Neuronal stem cell (in vitro differentiated cells): ENCODE measurements at regions not wholly inside any gene's neighbourhood (a gene's known extent, or its start where the extent isn't known, plus 50 kb on each side); places are given as distances from the start of the nearest gene placed in this dataset.
"Not testable (repeated sequence)": the region's sequence is repeated elsewhere in the genome, so short reads cannot be mapped to it uniquely, and the experiment has no call there.

Experiments used
- DNase-seq: peaks from one replicate; pipeline ENCODE4 v3.0.0-alpha.2; 2013; ENCODE audit warnings: low spot score
- H2AFZ ChIP-seq: one replicate; pipeline ENCODE4 v1.6.1; 2013; ENCODE audit warnings: mild to moderate bottlenecking, low read length, inconsistent platforms
- H2AK5ac ChIP-seq: 2 replicates; pipeline ENCODE4 v1.6.1; 2013; ENCODE audit warnings: low read depth, mild to moderate bottlenecking, inconsistent platforms, low read length, moderate library complexity, mixed read lengths
- H2BK120ac ChIP-seq: 2 replicates; pipeline ENCODE4 v1.6.1; 2013; ENCODE audit warnings: low read depth, mild to moderate bottlenecking, inconsistent platforms, low read length, moderate library complexity, mixed read lengths
- H2BK12ac ChIP-seq: one replicate; pipeline ENCODE4 v1.6.1; 2013; ENCODE audit warnings: low read length, inconsistent platforms
- H2BK15ac ChIP-seq: 2 replicates; pipeline ENCODE4 v1.6.1; 2013; ENCODE audit warnings: mild to moderate bottlenecking, low read length, inconsistent platforms, mixed read lengths
- H2BK5ac ChIP-seq: one replicate; pipeline ENCODE4 v1.6.1; 2013; ENCODE audit warnings: inconsistent platforms, mild to moderate bottlenecking, low read length, moderate library complexity
- H3K14ac ChIP-seq: one replicate; pipeline ENCODE4 v1.6.1; 2013; ENCODE audit warnings: low read length, inconsistent platforms
- H3K18ac ChIP-seq: 2 replicates; pipeline ENCODE4 v1.6.1; 2013; ENCODE audit warnings: low read length, inconsistent platforms
- H3K23ac ChIP-seq: 2 replicates; pipeline ENCODE4 v1.6.1; 2013; ENCODE audit warnings: low read depth, mild to moderate bottlenecking, mixed read lengths, low read length, inconsistent platforms; ENCODE audit not compliant: poor library complexity
- H3K27ac ChIP-seq: replicated peaks from 3 replicates; pipeline ENCODE4 v1.5.1; 2013; ENCODE audit warnings: low read length, inconsistent platforms
- H3K27me3 ChIP-seq, 3 experiments: 2 replicates each; pipeline ENCODE4 v1.6.1; 2013; ENCODE audit warnings: low read length in 3 of 3, mild to moderate bottlenecking in 2 of 3, inconsistent platforms in 1 of 3, low read depth in 1 of 3, mixed read lengths in 1 of 3, moderate library complexity in 1 of 3; ENCODE audit not compliant: control insufficient read depth in 3 of 3, insufficient read depth in 3 of 3
- H3K36me3 ChIP-seq, 2 donors: replicated peaks in 1 of 2; 2 replicates each; pipeline ENCODE4 v1.6.1; 2013; ENCODE audit warnings: low read length in 2 of 2; ENCODE audit not compliant: control insufficient read depth in 2 of 2, insufficient read depth in 2 of 2
- H3K4ac ChIP-seq: 2 replicates; pipeline ENCODE4 v1.6.1; 2013; ENCODE audit warnings: inconsistent platforms, mild to moderate bottlenecking, low read length, moderate library complexity
- H3K4me1 ChIP-seq, 2 donors: 1 replicate in 1 of 2; 2 replicates in 1 of 2; pipeline ENCODE4 v1.6.1; 2013; ENCODE audit warnings: low read length in 2 of 2, low read depth in 1 of 2; ENCODE audit not compliant: control insufficient read depth in 2 of 2, insufficient read depth in 1 of 2
- H3K4me2 ChIP-seq: one replicate; pipeline ENCODE4 v1.6.1; 2013; ENCODE audit warnings: mild to moderate bottlenecking, low read length, inconsistent platforms; ENCODE audit not compliant: insufficient read depth, poor library complexity, severe bottlenecking
- H3K4me3 ChIP-seq, 2 donors: 2 replicates each; pipeline ENCODE4 v1.5.1; 2013; ENCODE audit warnings: low read length in 2 of 2, mild to moderate bottlenecking in 2 of 2, inconsistent platforms in 1 of 2, moderate library complexity in 1 of 2
- H3K79me1 ChIP-seq: one replicate; pipeline ENCODE4 v1.6.1; 2013; ENCODE audit warnings: low read depth, mild to moderate bottlenecking, inconsistent platforms, low read length, moderate library complexity
- H3K9ac ChIP-seq: one replicate; pipeline ENCODE4 v1.6.1; 2013; ENCODE audit warnings: mild to moderate bottlenecking, low read depth, low read length, inconsistent platforms; ENCODE audit not compliant: poor library complexity
- H3K9me3 ChIP-seq, 2 donors: replicated peaks in 1 of 2; 2 replicates each; pipeline versions ENCODE3 to v1.6.1; 2013; ENCODE audit warnings: low read length in 2 of 2, mild to moderate bottlenecking in 2 of 2, inconsistent platforms in 1 of 2, low read depth in 1 of 2, mixed read lengths in 1 of 2, moderate library complexity in 1 of 2; ENCODE audit not compliant: control insufficient read depth in 2 of 2, insufficient read depth in 1 of 2
- H4K8ac ChIP-seq: one replicate; pipeline ENCODE4 v1.6.1; 2013; ENCODE audit warnings: low read depth, mild to moderate bottlenecking, inconsistent platforms, low read length, moderate library complexity
- H4K91ac ChIP-seq: one replicate; pipeline ENCODE4 v1.6.1; 2013; ENCODE audit warnings: low read length, low read depth, mild to moderate bottlenecking, inconsistent platforms; ENCODE audit not compliant: poor library complexity
- WGBS, 2 donors: extraction: QIAGEN DNeasy Blood & Tissue Kit; methylation state at CpG; one replicate each; pipeline ENCODE4 v1.1.7; 2013; ENCODE audit warnings: missing lambda C conversion rate in 2 of 2, mixed read lengths in 1 of 2; ENCODE audit not compliant: insufficient read length in 2 of 2, insufficient replicate concordance in 1 of 2; ENCODE audit errors: extremely low coverage in 2 of 2; 5-methylcytosine and 5-hydroxymethylcytosine counted together

- not testable (repeated sequence) for H3K23ac ChIP-seq, H3K79me1 ChIP-seq, H3K27ac ChIP-seq, H3K9me3 ChIP-seq, H2BK15ac ChIP-seq, H3K14ac ChIP-seq, H2BK5ac ChIP-seq, H3K4ac ChIP-seq, H3K4me3 ChIP-seq, H2BK12ac ChIP-seq, H3K9ac ChIP-seq, H4K91ac ChIP-seq, H2BK120ac ChIP-seq, H3K36me3 ChIP-seq, H2AFZ ChIP-seq, DNase-seq, H3K4me2 ChIP-seq, H3K27me3 ChIP-seq, H2AK5ac ChIP-seq, H3K18ac ChIP-seq, H4K8ac ChIP-seq, H3K4me1 ChIP-seq
- WGBS, 2 donors = no CpG with 5 or more reads among the region's 5 CpGs
These were observed 140.2 kb downstream of the MRPL39 start for GRCh38 chr21:25467071-25467470.

GRCh38 chr21:25466470-25466869 is 140.8 kb downstream of the MRPL39 start:
- no peak overlapping the region for H2BK12ac ChIP-seq
- H3K27ac ChIP-seq = no peak overlapping the region
- H3K27me3 ChIP-seq = no peaks in the 10 kb centered on the region
- no peaks in the 10 kb centered on the region for H3K9me3 ChIP-seq
- H3K4ac ChIP-seq = no peak overlapping the region
- no peak overlapping the region for H2BK5ac ChIP-seq
- no peak overlapping the region for H2AK5ac ChIP-seq
- H3K23ac ChIP-seq = no peak overlapping the region
- DNase-seq = no peak
- no peak overlapping the region for H3K4me3 ChIP-seq
- no peak overlapping the region for H2BK120ac ChIP-seq
- WGBS, 2 donors = no CpG with 5 or more reads among the region's 2 CpGs
- H3K4me2 ChIP-seq = no peak overlapping the region
- H4K91ac ChIP-seq = no peak overlapping the region
- no peaks in the 10 kb centered on the region for H3K4me1 ChIP-seq
- no peaks in the 10 kb centered on the region for H3K79me1 ChIP-seq
- H2AFZ ChIP-seq = no peak overlapping the region
- H3K18ac ChIP-seq = no peak overlapping the region
- H3K36me3 ChIP-seq = no peaks in the 10 kb centered on the region
- H3K9ac ChIP-seq = no peak overlapping the region
- no peak overlapping the region for H3K14ac ChIP-seq
- no peak overlapping the region for H2BK15ac ChIP-seq
- H4K8ac ChIP-seq = no peak overlapping the region

- H2AK5ac ChIP-seq = no peak overlapping the region
- no peak overlapping the region for H2AFZ ChIP-seq
- no peak overlapping the region for H3K18ac ChIP-seq
- H3K36me3 ChIP-seq = no peaks in the 10 kb centered on the region
- no peak overlapping the region for H3K4me2 ChIP-seq
- H3K27me3 ChIP-seq = no peaks in the 10 kb centered on the region
- no peak overlapping the region for H3K4ac ChIP-seq
- H2BK12ac ChIP-seq = no peak overlapping the region
- H2BK5ac ChIP-seq = no peak overlapping the region
- no peak overlapping the region for H2BK15ac ChIP-seq
- no peak overlapping the region for H3K14ac ChIP-seq
- H3K4me1 ChIP-seq = no peaks in the 10 kb centered on the region
- H3K23ac ChIP-seq = no peak overlapping the region
- no peak overlapping the region for H2BK120ac ChIP-seq
- no peaks in the 10 kb centered on the region for H3K9me3 ChIP-seq
- no peak overlapping the region for H3K4me3 ChIP-seq
- H3K27ac ChIP-seq = no peak overlapping the region
- no peak overlapping the region for H4K8ac ChIP-seq
- no peak for DNase-seq
- H3K9ac ChIP-seq = no peak overlapping the region
- no peaks in the 10 kb centered on the region for H3K79me1 ChIP-seq
- no peak overlapping the region for H4K91ac ChIP-seq
These were observed 142.0 kb downstream of the MRPL39 start for GRCh38 chr21:25465263-25465662.

GRCh38 chr21:25464275-25464674 is 143.0 kb downstream of the MRPL39 start:
- Histone ChIP-seq H3K4me1 (no peaks in the 10 kb centered on the region), H2BK12ac (no peak overlapping the region), H2AK5ac (no peak overlapping the region), H3K27me3 (no peaks in the 10 kb centered on the region), H3K14ac (no peak overlapping the region), H3K4me2 (no peak overlapping the region), H2BK120ac (no peak overlapping the region), H2BK5ac (no peak overlapping the region), H3K4ac (no peak overlapping the region), H3K23ac (no peak overlapping the region), H3K27ac (no peak overlapping the region), H2BK15ac (no peak overlapping the region), H2AFZ (no peak overlapping the region), H3K79me1 (no peaks in the 10 kb centered on the region), H3K4me3 (no peak overlapping the region), H4K91ac (no peak overlapping the region), H3K36me3 (no peaks in the 10 kb centered on the region), H3K18ac (no peak overlapping the region), H4K8ac (no peak overlapping the region), H3K9me3 (no peaks in the 10 kb centered on the region), H3K9ac (no peak overlapping the region)
- no CpG with 5 or more reads among the region's 2 CpGs for WGBS, 2 donors
- no peak for DNase-seq
